ENCODE measurements at regions not wholly inside any gene's neighbourhood (a gene's known extent, or its start where the extent isn't known, plus 50 kb on each side); places are given as distances from the start of the nearest gene placed in this dataset.

GRCh38 chr2:172193331-172194089, 90.8 kb upstream of the DLX2 start:
- no peak overlapping the region for H3K4me3 Mint-ChIP-seq
- no peak overlapping the region for H3K27ac Mint-ChIP-seq
- ATAC-seq (replicated peaks) = no peak
- H3K9me3 Mint-ChIP-seq = peaks cover 25% of the 10 kb centered on the region
- H3K36me3 Mint-ChIP-seq (ENCODE audit: low read depth) = no peaks in the 10 kb centered on the region
- H3K4me1 Mint-ChIP-seq = peaks cover 10% of the 10 kb centered on the region
- H3K27me3 Mint-ChIP-seq = peaks cover 9% of the 10 kb centered on the region

GRCh38 chr2:172195836-172196376, 93.2 kb upstream of the DLX2 start:
- Mint-ChIP-seq H3K36me3 (ENCODE audit: low read depth) (no peaks in the 10 kb centered on the region), H3K4me1 (peaks cover 10% of the 10 kb centered on the region), H3K4me3 (no peak overlapping the region), H3K27me3 (peaks cover 13% of the 10 kb centered on the region), H3K9me3 (peaks cover 30% of the 10 kb centered on the region), H3K27ac (no peak overlapping the region)
- no peak for ATAC-seq (replicated peaks)

- peak overlapping the region; percentile 36 for H3K4me3 Mint-ChIP-seq
- H3K36me3 Mint-ChIP-seq (ENCODE audit: low read depth) = no peaks in the 10 kb centered on the region
- H3K4me1 Mint-ChIP-seq = peaks cover 10% of the 10 kb centered on the region
- peak overlapping the region; percentile 19 for H3K27ac Mint-ChIP-seq
- H3K27me3 Mint-ChIP-seq = peaks cover 13% of the 10 kb centered on the region
- peak; percentile 98 for ATAC-seq (replicated peaks)
- H3K9me3 Mint-ChIP-seq = peaks cover 30% of the 10 kb centered on the region
Measured at GRCh38 chr2:172196768-172197431, 94.2 kb upstream of the DLX2 start.

GRCh38 chr2:172198361-172198760, 95.7 kb upstream of the DLX2 start:
- ATAC-seq (replicated peaks) = no peak
- H3K36me3 Mint-ChIP-seq (ENCODE audit: low read depth) = no peaks in the 10 kb centered on the region
- peaks cover 27% of the 10 kb centered on the region for H3K9me3 Mint-ChIP-seq
- no peak overlapping the region for H3K27ac Mint-ChIP-seq
- H3K4me3 Mint-ChIP-seq = no peak overlapping the region
- H3K27me3 Mint-ChIP-seq = peaks cover 13% of the 10 kb centered on the region
- peaks cover 10% of the 10 kb centered on the region for H3K4me1 Mint-ChIP-seq

GRCh38 chr2:172198908-172199307, 96.2 kb upstream of the DLX2 start:
- Mint-ChIP-seq H3K4me3 (no peak overlapping the region), H3K36me3 (ENCODE audit: low read depth) (no peaks in the 10 kb centered on the region), H3K9me3 (peaks cover 23% of the 10 kb centered on the region), H3K27me3 (peaks cover 13% of the 10 kb centered on the region), H3K4me1 (peaks cover 10% of the 10 kb centered on the region), H3K27ac (no peak overlapping the region)
- no peak for ATAC-seq (replicated peaks)

- no peak overlapping the region for H3K4me3 Mint-ChIP-seq
- H3K27me3 Mint-ChIP-seq = peaks cover 10% of the 10 kb centered on the region
- no peaks in the 10 kb centered on the region for H3K36me3 Mint-ChIP-seq (ENCODE audit: low read depth)
- no peak for ATAC-seq (replicated peaks)
- H3K4me1 Mint-ChIP-seq = peaks cover 13% of the 10 kb centered on the region
- H3K9me3 Mint-ChIP-seq = peaks cover 9% of the 10 kb centered on the region
- H3K27ac Mint-ChIP-seq = no peak overlapping the region
Measured at GRCh38 chr2:172200495-172201085, 97.9 kb upstream of the DLX2 start.

- ATAC-seq (replicated peaks) = no peak
- H3K27me3 Mint-ChIP-seq = peaks cover 8% of the 10 kb centered on the region
- no peaks in the 10 kb centered on the region for H3K36me3 Mint-ChIP-seq (ENCODE audit: low read depth)
- H3K27ac Mint-ChIP-seq = no peak overlapping the region
- H3K9me3 Mint-ChIP-seq = peaks cover 5% of the 10 kb centered on the region
- H3K4me3 Mint-ChIP-seq = no peak overlapping the region
- peaks cover 6% of the 10 kb centered on the region for H3K4me1 Mint-ChIP-seq
Measured at GRCh38 chr2:172204309-172204708, 101.6 kb upstream of the DLX2 start.

- Mint-ChIP-seq H3K27ac (no peak overlapping the region), H3K36me3 (ENCODE audit: low read depth) (no peaks in the 10 kb centered on the region), H3K4me1 (peaks cover 6% of the 10 kb centered on the region), H3K27me3 (peaks cover 8% of the 10 kb centered on the region), H3K4me3 (no peak overlapping the region), H3K9me3 (peaks cover 4% of the 10 kb centered on the region)
- no peak for ATAC-seq (replicated peaks)
Measured at GRCh38 chr2:172204762-172205161, 102.1 kb upstream of the DLX2 start.

GRCh38 chr2:172205292-172205691, 102.6 kb upstream of the DLX2 start:
- Mint-ChIP-seq H3K4me1 (peaks cover 6% of the 10 kb centered on the region), H3K27me3 (peaks cover 4% of the 10 kb centered on the region), H3K9me3 (no peaks in the 10 kb centered on the region), H3K36me3 (ENCODE audit: low read depth) (no peaks in the 10 kb centered on the region), H3K4me3 (no peak overlapping the region), H3K27ac (no peak overlapping the region)
- ATAC-seq (replicated peaks) = no peak

- Mint-ChIP-seq H3K27me3 (peaks cover 4% of the 10 kb centered on the region), H3K9me3 (no peaks in the 10 kb centered on the region), H3K27ac (no peak overlapping the region), H3K4me3 (no peak overlapping the region), H3K4me1 (peaks cover 6% of the 10 kb centered on the region), H3K36me3 (ENCODE audit: low read depth) (no peaks in the 10 kb centered on the region)
- no peak for ATAC-seq (replicated peaks)
Measured at GRCh38 chr2:172207911-172208310, 105.2 kb upstream of the DLX2 start.

- peaks cover 6% of the 10 kb centered on the region for H3K4me1 Mint-ChIP-seq
- peaks cover 4% of the 10 kb centered on the region for H3K27me3 Mint-ChIP-seq
- H3K9me3 Mint-ChIP-seq = no peaks in the 10 kb centered on the region
- H3K36me3 Mint-ChIP-seq (ENCODE audit: low read depth) = no peaks in the 10 kb centered on the region
- H3K4me3 Mint-ChIP-seq = no peak overlapping the region
- H3K27ac Mint-ChIP-seq = no peak overlapping the region
- ATAC-seq (replicated peaks) = no peak
Measured at GRCh38 chr2:172208791-172209325, 106.2 kb upstream of the DLX2 start.

GRCh38 chr2:172210599-172210998, 107.9 kb upstream of the DLX2 start:
- Mint-ChIP-seq H3K4me3 (no peak overlapping the region), H3K36me3 (ENCODE audit: low read depth) (no peaks in the 10 kb centered on the region), H3K27ac (no peak overlapping the region), H3K9me3 (no peaks in the 10 kb centered on the region), H3K27me3 (peaks cover 2% of the 10 kb centered on the region), H3K4me1 (peaks cover 3% of the 10 kb centered on the region)
- ATAC-seq (replicated peaks) = no peak

GRCh38 chr2:172211512-172211911, 108.8 kb upstream of the DLX2 start:
- Mint-ChIP-seq H3K27ac (no peak overlapping the region), H3K36me3 (ENCODE audit: low read depth) (no peaks in the 10 kb centered on the region), H3K4me1 (no peaks in the 10 kb centered on the region), H3K9me3 (no peaks in the 10 kb centered on the region), H3K27me3 (no peaks in the 10 kb centered on the region), H3K4me3 (no peak overlapping the region)
- no peak for ATAC-seq (replicated peaks)

- no peaks in the 10 kb centered on the region for H3K4me1 Mint-ChIP-seq
- no peak for ATAC-seq (replicated peaks)
- H3K4me3 Mint-ChIP-seq = no peak overlapping the region
- no peaks in the 10 kb centered on the region for H3K9me3 Mint-ChIP-seq
- no peaks in the 10 kb centered on the region for H3K36me3 Mint-ChIP-seq (ENCODE audit: low read depth)
- no peak overlapping the region for H3K27ac Mint-ChIP-seq
- no peaks in the 10 kb centered on the region for H3K27me3 Mint-ChIP-seq
Measured at GRCh38 chr2:172213116-172213860, 110.6 kb upstream of the DLX2 start.

All from activated T-helper 17 cell treated with anti-CD3 and anti-CD28 coated beads, Interleukin-2, amount 50 U/mL, for 72 hours (primary cell).